Ovary (tissue), 3 donors: ENCODE measurements at regions not wholly inside any gene's neighbourhood (a gene's known extent, or its start where the extent isn't known, plus 50 kb on each side); places are given as distances from the start of the nearest gene placed in this dataset.

ENCODE experiments used
- EP300 ChIP-seq: sonication (generic); formaldehyde crosslinking; IDR thresholded peaks from one replicate; pipeline ENCODE4 v1.6.1; 2017; ENCODE audit warnings: antibody characterized with exemption
- TF ChIP-seq, protein P1 (sequence below), 3 donors: fragments of 450-650 bp in 2 of 3; fragments of 200-600 bp in 1 of 3; IDR thresholded peaks; one replicate each; pipeline versions ENCODE4 v1.5.1 to v1.8.0; 2016 to 2022; ENCODE audit warnings: antibody characterized with exemption in 3 of 3, mild to moderate bottlenecking in 1 of 3
- donor health status: DM: no; HTN: no; CAD: no.

DNA sequence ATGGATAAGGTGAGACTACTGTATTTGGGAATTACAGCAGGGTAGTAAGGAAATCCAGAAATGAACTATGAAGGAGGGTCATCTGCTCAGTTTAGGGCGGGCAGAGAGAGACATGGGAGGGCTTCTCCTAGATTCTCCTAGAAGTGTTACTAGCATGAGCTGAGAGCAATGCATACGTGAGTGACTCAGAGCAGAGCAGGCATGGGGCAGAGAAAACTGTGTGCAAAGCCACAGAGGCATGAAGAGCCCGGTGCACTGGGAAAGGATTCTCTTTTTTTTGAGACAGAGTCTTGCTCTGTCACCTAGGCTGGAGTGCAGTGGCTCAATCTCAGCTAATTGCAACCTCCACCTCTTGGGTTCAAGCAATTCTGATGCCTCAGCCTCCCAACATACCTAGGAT is 116.2 kb downstream of the SOCS6 start:
- TF ChIP-seq, protein P1, sequence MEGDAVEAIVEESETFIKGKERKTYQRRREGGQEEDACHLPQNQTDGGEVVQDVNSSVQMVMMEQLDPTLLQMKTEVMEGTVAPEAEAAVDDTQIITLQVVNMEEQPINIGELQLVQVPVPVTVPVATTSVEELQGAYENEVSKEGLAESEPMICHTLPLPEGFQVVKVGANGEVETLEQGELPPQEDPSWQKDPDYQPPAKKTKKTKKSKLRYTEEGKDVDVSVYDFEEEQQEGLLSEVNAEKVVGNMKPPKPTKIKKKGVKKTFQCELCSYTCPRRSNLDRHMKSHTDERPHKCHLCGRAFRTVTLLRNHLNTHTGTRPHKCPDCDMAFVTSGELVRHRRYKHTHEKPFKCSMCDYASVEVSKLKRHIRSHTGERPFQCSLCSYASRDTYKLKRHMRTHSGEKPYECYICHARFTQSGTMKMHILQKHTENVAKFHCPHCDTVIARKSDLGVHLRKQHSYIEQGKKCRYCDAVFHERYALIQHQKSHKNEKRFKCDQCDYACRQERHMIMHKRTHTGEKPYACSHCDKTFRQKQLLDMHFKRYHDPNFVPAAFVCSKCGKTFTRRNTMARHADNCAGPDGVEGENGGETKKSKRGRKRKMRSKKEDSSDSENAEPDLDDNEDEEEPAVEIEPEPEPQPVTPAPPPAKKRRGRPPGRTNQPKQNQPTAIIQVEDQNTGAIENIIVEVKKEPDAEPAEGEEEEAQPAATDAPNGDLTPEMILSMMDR (IDR thresholded peaks at IDR 0.05) = no peak
- no peak for TF ChIP-seq EP300
